ENCODE measurements at regions not wholly inside any gene's neighbourhood (a gene's known extent, or its start where the extent isn't known, plus 50 kb on each side); places are given as distances from the start of the nearest gene placed in this dataset.

DNA sequence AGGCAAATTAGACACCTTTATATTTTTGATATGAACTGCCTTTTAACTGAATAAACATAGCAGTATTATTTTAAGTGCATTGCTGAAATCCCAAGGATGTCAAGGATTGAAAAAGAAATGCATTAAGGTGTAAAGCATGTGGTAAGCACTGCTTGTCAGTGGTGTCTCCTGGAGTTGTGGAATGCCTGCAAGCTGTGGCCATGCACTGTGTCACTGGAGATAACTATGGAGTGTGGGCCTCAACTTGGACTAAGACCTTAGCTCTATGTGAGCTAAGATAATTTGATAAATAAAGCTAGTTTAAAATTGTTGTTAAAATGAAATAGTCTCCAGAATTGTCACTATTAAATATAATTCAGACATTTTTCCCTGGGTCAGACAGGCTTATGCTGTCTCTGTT is 156.6 kb upstream of the OPRM1 start:
- TF ChIP-seq CTCF (conservative IDR thresholded peaks at IDR 0.05), result no peak
- no peak overlapping the region for H3K27ac ChIP-seq

DNA sequence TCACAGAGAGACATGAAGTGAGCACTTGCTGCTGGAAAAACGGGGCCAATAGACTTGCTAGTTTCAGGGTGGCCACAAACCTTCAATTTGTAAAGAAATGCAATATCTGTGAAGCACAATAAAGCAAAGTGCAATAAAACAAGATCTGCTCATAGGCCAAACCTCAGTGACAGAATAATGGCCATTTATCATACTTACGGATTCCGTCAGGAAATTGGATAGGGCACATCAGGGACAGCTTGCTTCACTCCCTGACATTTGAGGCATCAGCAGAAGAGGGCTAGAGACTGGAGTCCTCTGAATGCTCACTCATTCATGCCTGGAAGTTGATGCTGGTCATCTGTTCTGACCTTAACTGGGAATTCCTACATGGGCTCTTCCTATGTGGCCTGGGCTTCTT is 165.5 kb upstream of the OPRM1 start:
- no peak overlapping the region for H3K27ac ChIP-seq
- TF ChIP-seq CTCF (conservative IDR thresholded peaks at IDR 0.05) (no peak), ZFX (IDR thresholded peaks at IDR 0.05) (no peak)

GRCh38 chr6:153872946-153873345 is 166.1 kb upstream of the OPRM1 start:
- H3K27ac ChIP-seq, result no peak overlapping the region

GRCh38 chr6:153862927-153863326 is 176.1 kb upstream of the OPRM1 start:
- H3K27ac ChIP-seq, result no peak overlapping the region
- TF ChIP-seq ZFX (IDR thresholded peaks at IDR 0.05) (no peak), CTCF (conservative IDR thresholded peaks at IDR 0.05) (no peak)

More at GRCh38 chr6:153872946-153873345, 166.1 kb upstream of the OPRM1 start:
- TF ChIP-seq CTCF (conservative IDR thresholded peaks at IDR 0.05), result no peak
- TF ChIP-seq ZFX (IDR thresholded peaks at IDR 0.05), result no peak

GRCh38 chr6:153862139-153862538 is 176.9 kb upstream of the OPRM1 start:
- TF ChIP-seq ZFX (IDR thresholded peaks at IDR 0.05) (no peak), CTCF (conservative IDR thresholded peaks at IDR 0.05) (no peak)
- no peak overlapping the region for H3K27ac ChIP-seq

DNA sequence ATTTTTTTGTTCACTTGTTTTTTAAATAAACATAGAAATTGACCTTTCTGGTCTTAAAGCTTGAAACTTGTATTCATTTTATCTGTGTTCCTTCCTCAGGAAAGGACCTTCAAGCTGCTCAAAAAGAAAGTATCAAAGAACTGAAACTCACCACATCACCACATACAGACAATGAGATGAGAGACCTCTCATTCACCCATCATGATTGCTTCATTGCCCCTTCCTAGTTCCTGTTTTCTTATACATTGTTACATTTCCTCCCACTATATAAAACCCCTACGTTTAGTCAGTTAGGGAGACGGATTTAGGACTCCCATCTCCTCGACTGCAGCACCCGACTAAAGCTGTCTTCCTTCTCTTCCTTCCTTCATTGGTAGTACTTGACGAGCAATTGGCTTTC is 180.5 kb upstream of the OPRM1 start:
- TF ChIP-seq CTCF (conservative IDR thresholded peaks at IDR 0.05) (no peak), ZFX (IDR thresholded peaks at IDR 0.05) (no peak)
- H3K27ac ChIP-seq, result no peak overlapping the region

DNA sequence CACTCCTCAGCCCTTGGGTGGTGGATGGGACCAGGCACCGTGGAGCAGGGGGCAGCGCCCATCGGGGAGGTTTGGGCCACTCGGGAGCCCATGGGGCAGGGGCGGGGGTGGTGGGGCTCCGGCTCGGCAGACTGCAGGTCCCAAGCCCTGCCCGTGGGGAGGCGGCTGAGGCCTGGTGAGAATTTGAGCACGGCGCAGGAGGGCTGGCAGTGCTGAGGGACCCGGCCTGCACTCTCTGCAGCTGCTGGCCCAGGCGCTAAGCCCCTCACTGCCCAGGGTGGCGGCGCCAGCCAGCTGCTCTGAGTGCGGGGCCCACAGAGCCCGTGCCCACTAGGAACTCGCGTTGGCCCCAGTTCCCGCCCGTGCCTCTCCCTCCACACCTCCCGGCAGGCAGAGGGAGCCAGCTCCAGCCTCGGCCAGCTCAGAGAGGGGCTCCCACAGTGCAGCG is 182.1 kb upstream of the OPRM1 start:
- TF ChIP-seq ZFX (IDR thresholded peaks at IDR 0.05) (no peak), CTCF (conservative IDR thresholded peaks at IDR 0.05) (no peak)
- no peak overlapping the region for H3K27ac ChIP-seq
